ENCODE measurements at regions not wholly inside any gene's neighbourhood (a gene's known extent, or its start where the extent isn't known, plus 50 kb on each side); places are given as distances from the start of the nearest gene placed in this dataset.
"Not testable (repeated sequence)": the region's sequence is repeated elsewhere in the genome, so short reads cannot be mapped to it uniquely, and the experiment has no call there.

- Histone ChIP-seq H3K27ac (ENCODE audit: insufficient read depth in 1 of 2, low read depth in 1 of 2, low read length in 2 of 2, poor library complexity in 1 of 2, severe bottlenecking in 2 of 2) (no peak overlapping the region), H3K27me3 (replicated peaks in 2 of 5; ENCODE audit: control insufficient read depth in 4 of 5, insufficient read depth in 5 of 5, low read length in 4 of 5) (no peaks in the 10 kb centered on the region), H3K9me3 (ENCODE audit: control extremely low read depth in 1 of 5, control insufficient read depth in 4 of 5, insufficient read depth in 2 of 5, low read depth in 1 of 5, low read length in 4 of 5) (peaks cover 0 to 12% (median 2%) of the 10 kb centered on the region in 5 experiments), H3K36me3 (ENCODE audit: control insufficient read depth in 4 of 4, insufficient read depth in 4 of 4, low read length in 3 of 4) (no peaks in the 10 kb centered on the region), H3K4me1 (ENCODE audit: control extremely low read depth in 1 of 4, control insufficient read depth in 4 of 4, insufficient read depth in 4 of 4, low read length in 3 of 4) (no peaks in the 10 kb centered on the region), H3K4me3 (ENCODE audit: control insufficient read depth in 1 of 7, extremely low read depth in 1 of 7, insufficient read depth in 4 of 7, low read depth in 2 of 7, low read length in 6 of 7) (no peak overlapping the region)
- no peak for DNase-seq
- POLR2A ChIA-PET: no interaction called here
- CTCF ChIA-PET: interaction anchor here (0.6 kb wide), 1 partner anchor 14 kb away, joined by 3 read pairs; no protein-coding TSS in a partner anchor
These were observed 111.2 kb upstream of the SETMAR start for GRCh38 chr3:4191971-4192370.

GRCh38 chr3:4195006-4195405 lies 108.2 kb upstream of the SETMAR start:
- Histone ChIP-seq H3K27me3 (replicated peaks in 2 of 5; ENCODE audit: control insufficient read depth in 4 of 5, insufficient read depth in 5 of 5, low read length in 4 of 5) (no peaks in the 10 kb centered on the region), H3K9me3 (ENCODE audit: control extremely low read depth in 1 of 5, control insufficient read depth in 4 of 5, insufficient read depth in 2 of 5, low read depth in 1 of 5, low read length in 4 of 5) (peaks cover 0 to 12% (median 2%) of the 10 kb centered on the region in 5 experiments), H3K27ac (ENCODE audit: insufficient read depth in 1 of 2, low read depth in 1 of 2, low read length in 2 of 2, poor library complexity in 1 of 2, severe bottlenecking in 2 of 2) (no peak overlapping the region), H3K36me3 (ENCODE audit: control insufficient read depth in 4 of 4, insufficient read depth in 4 of 4, low read length in 3 of 4) (no peaks in the 10 kb centered on the region), H3K4me1 (ENCODE audit: control extremely low read depth in 1 of 4, control insufficient read depth in 4 of 4, insufficient read depth in 4 of 4, low read length in 3 of 4) (no peaks in the 10 kb centered on the region), H3K4me3 (ENCODE audit: control insufficient read depth in 1 of 7, extremely low read depth in 1 of 7, insufficient read depth in 4 of 7, low read depth in 2 of 7, low read length in 6 of 7) (no peak overlapping the region)
- ChIA-PET CTCF (interaction anchor here (1.0 kb wide), 1 partner anchor 16 kb away, joined by 3 read pairs; no protein-coding TSS in a partner anchor), POLR2A (no interaction called here)
- DNase-seq: no peak

GRCh38 chr3:4196506-4197147 lies 106.5 kb upstream of the SETMAR start:
- H3K27me3 ChIP-seq (replicated peaks in 2 of 5; ENCODE audit: control insufficient read depth in 4 of 5, insufficient read depth in 5 of 5, low read length in 4 of 5): no peaks in the 10 kb centered on the region
- POLR2A ChIA-PET: no interaction called here
- no peak for DNase-seq
- no peaks in the 10 kb centered on the region for H3K4me1 ChIP-seq (ENCODE audit: control extremely low read depth in 1 of 4, control insufficient read depth in 4 of 4, insufficient read depth in 4 of 4, low read length in 3 of 4)
- CTCF ChIA-PET: no interaction called here
- H3K4me3 ChIP-seq (ENCODE audit: control insufficient read depth in 1 of 7, extremely low read depth in 1 of 7, insufficient read depth in 4 of 7, low read depth in 2 of 7, low read length in 6 of 7): no peak overlapping the region
- H3K27ac ChIP-seq (ENCODE audit: insufficient read depth in 1 of 2, low read depth in 1 of 2, low read length in 2 of 2, poor library complexity in 1 of 2, severe bottlenecking in 2 of 2): no peak overlapping the region
- H3K9me3 ChIP-seq (ENCODE audit: control extremely low read depth in 1 of 5, control insufficient read depth in 4 of 5, insufficient read depth in 2 of 5, low read depth in 1 of 5, low read length in 4 of 5): peaks cover 0 to 10% (median 2%) of the 10 kb centered on the region in 5 experiments
- no CpG with 5 or more reads among the region's 1 CpG for WGBS (ENCODE audit: insufficient coverage)
- H3K36me3 ChIP-seq (ENCODE audit: control insufficient read depth in 4 of 4, insufficient read depth in 4 of 4, low read length in 3 of 4): no peaks in the 10 kb centered on the region

- POLR2A ChIA-PET: no interaction called here
- Histone ChIP-seq H3K27ac (ENCODE audit: insufficient read depth in 1 of 2, low read depth in 1 of 2, low read length in 2 of 2, poor library complexity in 1 of 2, severe bottlenecking in 2 of 2) (no peak overlapping the region), H3K4me1 (ENCODE audit: control extremely low read depth in 1 of 4, control insufficient read depth in 4 of 4, insufficient read depth in 4 of 4, low read length in 3 of 4) (no peaks in the 10 kb centered on the region), H3K27me3 (replicated peaks in 2 of 5; ENCODE audit: control insufficient read depth in 4 of 5, insufficient read depth in 5 of 5, low read length in 4 of 5) (no peaks in the 10 kb centered on the region), H3K4me3 (ENCODE audit: control insufficient read depth in 1 of 7, extremely low read depth in 1 of 7, insufficient read depth in 4 of 7, low read depth in 2 of 7, low read length in 6 of 7) (no peak overlapping the region), H3K36me3 (ENCODE audit: control insufficient read depth in 4 of 4, insufficient read depth in 4 of 4, low read length in 3 of 4) (no peaks in the 10 kb centered on the region), H3K9me3 (ENCODE audit: control extremely low read depth in 1 of 5, control insufficient read depth in 4 of 5, insufficient read depth in 2 of 5, low read depth in 1 of 5, low read length in 4 of 5) (peaks cover 0 to 6% (median 2%) of the 10 kb centered on the region in 5 experiments)
- WGBS (ENCODE audit: insufficient coverage): 100% methylated on average over 4 of the region's 6 CpGs
- no peak for DNase-seq
- CTCF ChIA-PET: no interaction called here
These were observed 105.5 kb upstream of the SETMAR start for GRCh38 chr3:4197670-4198069.

- Histone ChIP-seq H3K27me3 (replicated peaks in 2 of 5; ENCODE audit: control insufficient read depth in 4 of 5, insufficient read depth in 5 of 5, low read length in 4 of 5) (no peaks in the 10 kb centered on the region), H3K27ac (ENCODE audit: insufficient read depth in 1 of 2, low read depth in 1 of 2, low read length in 2 of 2, poor library complexity in 1 of 2, severe bottlenecking in 2 of 2) (no peak overlapping the region), H3K9me3 (ENCODE audit: control extremely low read depth in 1 of 5, control insufficient read depth in 4 of 5, insufficient read depth in 2 of 5, low read depth in 1 of 5, low read length in 4 of 5) (peaks cover 0 to 1% (median 0%) of the 10 kb centered on the region in 5 experiments), H3K4me1 (ENCODE audit: control extremely low read depth in 1 of 4, control insufficient read depth in 4 of 4, insufficient read depth in 4 of 4, low read length in 3 of 4) (no peaks in the 10 kb centered on the region), H3K4me3 (ENCODE audit: control insufficient read depth in 1 of 7, extremely low read depth in 1 of 7, insufficient read depth in 4 of 7, low read depth in 2 of 7, low read length in 6 of 7) (no peak overlapping the region), H3K36me3 (ENCODE audit: control insufficient read depth in 4 of 4, insufficient read depth in 4 of 4, low read length in 3 of 4) (no peaks in the 10 kb centered on the region)
- WGBS (ENCODE audit: insufficient coverage): 83% methylated on average over 1 of the region's 3 CpGs
- ChIA-PET CTCF (no interaction called here), POLR2A (no interaction called here)
- no peak for DNase-seq
These were observed 104.7 kb upstream of the SETMAR start for GRCh38 chr3:4198491-4198890.

GRCh38 chr3:4204776-4205175 lies 98.4 kb upstream of the SETMAR start:
- H3K9me3 ChIP-seq (ENCODE audit: control extremely low read depth in 1 of 5, control insufficient read depth in 4 of 5, insufficient read depth in 2 of 5, low read depth in 1 of 5, low read length in 4 of 5); H3K36me3 ChIP-seq (ENCODE audit: control insufficient read depth in 4 of 4, insufficient read depth in 4 of 4, low read length in 3 of 4); H3K4me1 ChIP-seq (ENCODE audit: control extremely low read depth in 1 of 4, control insufficient read depth in 4 of 4, insufficient read depth in 4 of 4, low read length in 3 of 4); DNase-seq; H3K4me3 ChIP-seq (ENCODE audit: control insufficient read depth in 1 of 7, extremely low read depth in 1 of 7, insufficient read depth in 4 of 7, low read depth in 2 of 7, low read length in 6 of 7); POLR2A ChIA-PET; H3K27me3 ChIP-seq (replicated peaks in 2 of 5; ENCODE audit: control insufficient read depth in 4 of 5, insufficient read depth in 5 of 5, low read length in 4 of 5); H3K27ac ChIP-seq (ENCODE audit: insufficient read depth in 1 of 2, low read depth in 1 of 2, low read length in 2 of 2, poor library complexity in 1 of 2, severe bottlenecking in 2 of 2); CTCF ChIA-PET: not testable (repeated sequence)

GRCh38 chr3:4207672-4208071 lies 95.5 kb upstream of the SETMAR start:
- CTCF ChIA-PET: no interaction called here
- Histone ChIP-seq H3K36me3 (ENCODE audit: control insufficient read depth in 4 of 4, insufficient read depth in 4 of 4, low read length in 3 of 4) (no peaks in the 10 kb centered on the region), H3K4me3 (ENCODE audit: control insufficient read depth in 1 of 7, extremely low read depth in 1 of 7, insufficient read depth in 4 of 7, low read depth in 2 of 7, low read length in 6 of 7) (no peak overlapping the region), H3K27me3 (replicated peaks in 2 of 5; ENCODE audit: control insufficient read depth in 4 of 5, insufficient read depth in 5 of 5, low read length in 4 of 5) (no peaks in the 10 kb centered on the region), H3K27ac (ENCODE audit: insufficient read depth in 1 of 2, low read depth in 1 of 2, low read length in 2 of 2, poor library complexity in 1 of 2, severe bottlenecking in 2 of 2) (no peak overlapping the region), H3K4me1 (ENCODE audit: control extremely low read depth in 1 of 4, control insufficient read depth in 4 of 4, insufficient read depth in 4 of 4, low read length in 3 of 4) (no peaks in the 10 kb centered on the region), H3K9me3 (ENCODE audit: control extremely low read depth in 1 of 5, control insufficient read depth in 4 of 5, insufficient read depth in 2 of 5, low read depth in 1 of 5, low read length in 4 of 5) (peaks cover 0 to 9% (median 0%) of the 10 kb centered on the region in 5 experiments)
- WGBS (ENCODE audit: insufficient coverage): 45% methylated on average over 2 of the region's 3 CpGs
- DNase-seq: no peak
- POLR2A ChIA-PET: no interaction called here
